Subcutaneous adipose tissue (tissue), 1 donor: ENCODE measurements at regions not wholly inside any gene's neighbourhood (a gene's known extent, or its start where the extent isn't known, plus 50 kb on each side); places are given as distances from the start of the nearest gene placed in this dataset.

Experiments used
- CTCF ChIP-seq: fragments of 450-650 bp; IDR thresholded peaks from one replicate; pipeline ENCODE4 v1.5.1; 2016; ENCODE audit warnings: low read depth, mild to moderate bottlenecking, control low read depth, antibody characterized with exemption, moderate library complexity

GRCh38 chr20:48419173-48419572 is 408.6 kb downstream of the PREX1 start:
- TF ChIP-seq CTCF = no peak

GRCh38 chr20:48416002-48416401 is 411.8 kb downstream of the PREX1 start:
- TF ChIP-seq CTCF = no peak

- TF ChIP-seq CTCF = no peak
Observed at GRCh38 chr20:48414786-48415185, 413.0 kb downstream of the PREX1 start.

GRCh38 chr20:48411919-48412522 is 415.8 kb downstream of the PREX1 start:
- TF ChIP-seq CTCF = no peak

GRCh38 chr20:48411245-48411644 is 416.6 kb downstream of the PREX1 start:
- TF ChIP-seq CTCF = no peak

- no peak for TF ChIP-seq CTCF
Observed at GRCh38 chr20:48409055-48409615, 418.7 kb downstream of the PREX1 start.

- TF ChIP-seq CTCF = no peak
Observed at GRCh38 chr20:48407710-48408109, 420.1 kb downstream of the PREX1 start.
